Fibroblast of skin of left biceps (primary cell): ENCODE measurements at regions not wholly inside any gene's neighbourhood (a gene's known extent, or its start where the extent isn't known, plus 50 kb on each side); places are given as distances from the start of the nearest gene placed in this dataset.
A peak's percentile ranks its signal among the peaks of the same experiment; 100 is the strongest.

Experiments
- DNase-seq, 2 experiments: peaks; one replicate each; pipeline ENCODE4 v3.0.0-alpha.2; 2013; ENCODE audit warnings: low read depth in 2 of 2

DNA sequence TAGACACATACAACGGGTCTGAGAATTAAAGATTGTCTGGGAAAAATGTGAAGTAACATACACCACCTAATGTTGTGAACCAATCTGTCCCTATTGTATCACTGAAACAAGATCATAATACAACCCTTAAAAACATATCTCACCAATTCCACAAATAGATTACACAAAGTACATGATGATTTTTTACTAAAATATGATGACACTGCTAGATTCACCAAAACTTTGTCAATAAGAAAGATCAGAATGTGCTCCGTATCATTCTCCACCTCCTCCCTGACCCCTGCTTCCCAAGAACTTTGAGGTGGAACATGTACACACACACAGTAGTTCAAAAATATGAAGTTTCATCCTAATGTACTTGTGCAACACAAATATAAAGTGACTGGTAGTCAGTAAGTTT, 862.0 kb downstream of the PCDH18 start:
- DNase-seq = no peak

DNA sequence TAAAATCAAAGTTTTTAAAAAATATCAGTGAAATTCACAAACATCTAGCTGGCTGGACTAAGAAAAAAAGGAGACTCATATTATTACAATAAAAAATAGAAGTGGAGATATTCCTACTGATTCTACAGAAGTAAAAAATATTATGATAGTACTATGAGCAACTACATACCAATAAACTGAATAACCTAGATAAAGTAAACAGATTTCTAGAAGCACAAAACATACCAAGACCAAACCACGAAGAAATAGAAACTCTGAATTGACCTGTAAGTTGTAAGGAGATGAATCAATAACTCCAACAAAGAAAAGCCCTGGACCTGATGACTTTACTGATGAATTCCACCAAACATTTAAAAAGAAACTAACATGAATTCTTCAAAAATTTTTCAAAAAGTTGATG, 867.3 kb downstream of the PCDH18 start:
- DNase-seq = no peak

DNA sequence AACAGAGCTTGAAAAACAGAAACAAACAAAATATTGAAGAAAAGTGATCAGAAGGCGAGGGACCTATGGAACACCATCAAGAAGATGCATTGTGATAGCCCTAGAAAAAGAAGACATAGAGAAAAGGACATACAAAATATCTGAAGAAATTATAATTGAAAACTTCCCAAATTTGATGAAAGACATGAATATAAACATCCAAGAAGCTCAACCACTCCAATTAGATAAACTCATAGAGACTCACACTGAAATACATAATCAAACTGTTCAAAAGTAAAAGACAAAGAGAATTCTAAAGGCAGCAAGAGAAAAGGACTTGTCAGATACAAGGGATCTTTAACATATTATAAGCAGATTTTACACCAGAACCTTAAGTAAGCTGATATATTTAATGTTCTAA, 869.8 kb downstream of the PCDH18 start:
- DNase-seq = no peak

DNA sequence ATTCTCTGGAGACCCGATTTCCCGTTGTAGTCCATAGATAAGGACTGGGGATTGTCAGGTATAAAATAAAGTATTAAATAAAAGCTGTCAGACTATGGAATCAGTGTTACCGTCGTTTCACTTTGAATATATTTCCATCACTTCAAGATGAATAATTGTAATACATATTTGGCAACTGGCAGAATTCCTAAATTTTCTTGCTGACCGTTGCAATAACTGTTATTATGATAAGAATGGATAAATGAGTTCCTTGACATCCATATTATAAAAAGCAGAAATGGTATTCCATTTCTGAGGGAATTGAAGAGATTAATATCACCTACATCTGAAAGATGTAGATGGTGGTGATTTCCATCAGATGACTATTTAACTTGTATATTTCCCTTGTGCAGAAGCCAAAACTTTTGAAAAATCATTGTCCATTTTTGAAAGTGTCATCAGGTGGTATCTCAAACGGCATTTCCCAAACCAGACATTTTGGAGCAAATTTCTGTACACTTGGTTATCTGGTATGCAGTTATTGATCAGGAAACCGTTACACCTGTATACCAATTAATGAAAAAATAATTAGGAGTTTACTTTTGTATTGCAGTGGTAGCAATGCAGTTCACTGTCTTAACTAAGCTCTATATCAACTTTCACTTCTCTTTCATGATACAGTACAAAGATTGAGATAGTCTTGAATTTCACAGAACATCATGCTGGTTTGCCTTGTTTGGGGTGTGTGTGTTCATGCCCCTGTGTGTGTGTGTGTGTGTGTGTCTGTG, 878.5 kb downstream of the PCDH18 start:
- DNase-seq = no peak

DNA sequence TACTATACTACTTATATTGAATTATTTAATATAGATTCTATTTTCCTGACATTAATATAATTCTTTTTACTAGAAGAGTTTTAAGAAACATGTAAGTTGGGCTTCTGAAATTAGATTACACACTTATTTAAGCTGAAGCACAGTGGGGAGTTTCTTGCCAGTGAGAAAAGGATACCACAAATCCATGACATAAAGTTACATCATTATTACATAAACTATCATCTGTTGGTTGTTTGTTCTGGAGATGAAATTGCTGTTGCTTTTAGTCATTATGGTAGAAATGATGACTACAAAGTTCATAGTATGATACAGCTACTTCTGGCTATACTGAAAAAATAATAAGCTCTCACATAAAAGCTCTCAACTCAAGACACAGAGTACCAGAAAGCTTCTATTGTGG, 880.4 kb downstream of the PCDH18 start:
- DNase-seq = no peak

GRCh38 chr4:136651278-136651667, 881.0 kb downstream of the PCDH18 start:
- no peak for DNase-seq

DNA sequence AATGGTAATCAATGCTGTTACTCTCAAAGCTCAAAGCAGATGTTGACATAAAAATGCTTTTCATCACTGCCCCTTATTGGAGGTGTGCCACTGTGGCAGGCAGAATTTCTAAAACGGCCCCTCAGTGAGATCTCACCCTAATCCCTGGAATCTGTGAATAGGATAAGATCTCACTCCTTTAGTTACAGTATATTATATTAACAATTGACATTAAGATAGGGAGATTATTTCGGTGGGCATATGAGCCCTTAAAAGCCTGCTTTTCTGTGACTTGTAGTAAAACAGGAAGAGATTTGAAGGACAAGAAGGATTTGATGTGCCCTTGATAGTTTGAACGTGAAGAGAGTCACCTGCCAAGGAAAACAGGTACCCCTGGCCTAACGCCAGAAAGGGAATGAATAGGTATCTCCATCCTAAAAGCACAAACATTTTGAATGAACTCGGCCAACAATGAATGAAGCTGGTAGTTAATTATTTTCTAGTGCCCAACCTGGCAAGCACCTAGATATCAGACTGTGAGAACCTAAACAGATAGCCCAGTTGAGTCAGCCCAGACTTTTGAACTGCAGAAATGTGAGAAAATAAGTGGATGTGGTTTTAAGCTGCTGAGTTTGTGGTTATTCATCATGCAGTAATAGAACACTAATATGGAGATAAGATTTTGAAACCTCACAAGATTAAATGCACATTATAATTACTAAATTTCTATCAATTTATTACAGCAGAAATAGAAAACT, 881.6 kb downstream of the PCDH18 start:
- DNase-seq = no peak

DNA sequence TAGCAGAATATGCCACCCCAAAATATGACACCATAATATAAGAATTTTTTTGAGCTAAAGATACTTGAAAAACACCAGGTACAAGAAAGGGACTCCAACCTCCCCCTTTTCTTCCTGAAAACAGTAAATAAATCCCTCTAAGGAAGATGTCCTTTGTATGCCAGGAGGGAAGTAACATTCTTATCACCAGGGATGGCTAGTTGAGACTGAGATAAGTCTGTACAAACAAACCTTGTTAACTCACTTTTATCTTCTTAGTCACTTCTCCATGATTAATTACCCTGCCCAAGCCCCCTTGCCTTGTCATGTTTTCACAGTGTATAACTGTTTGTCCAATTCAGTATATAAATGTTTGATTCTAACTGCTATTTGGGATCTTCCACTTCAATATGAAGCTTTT, 888.0 kb downstream of the PCDH18 start:
- DNase-seq = no peak

GRCh38 chr4:136643416-136643815, 888.9 kb downstream of the PCDH18 start:
- DNase-seq = no peak

GRCh38 chr4:136637071-136637777, 895.1 kb downstream of the PCDH18 start:
- DNase-seq = no peak

- DNase-seq = no peak
Observed at GRCh38 chr4:136636155-136636554, 896.1 kb downstream of the PCDH18 start.

DNA sequence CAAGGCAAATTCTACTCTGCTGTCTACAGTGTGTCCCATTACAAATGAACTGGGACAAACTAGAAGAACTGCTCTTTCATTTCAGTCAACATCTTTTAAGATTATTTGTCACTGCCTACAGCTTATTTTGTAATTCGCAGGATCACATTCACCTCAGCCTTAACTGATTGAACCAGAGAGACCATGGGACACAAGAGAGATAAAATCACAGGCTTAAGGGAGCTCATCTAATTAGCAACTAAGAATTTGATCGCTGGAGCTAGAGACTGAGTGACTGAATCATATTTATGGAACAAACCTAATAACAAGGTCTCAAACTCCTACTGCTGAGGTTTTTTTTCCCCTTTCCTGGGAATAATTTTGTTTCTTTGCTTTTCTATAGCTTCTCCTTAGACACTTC, 898.2 kb downstream of the PCDH18 start:
- DNase-seq = no peak

DNA sequence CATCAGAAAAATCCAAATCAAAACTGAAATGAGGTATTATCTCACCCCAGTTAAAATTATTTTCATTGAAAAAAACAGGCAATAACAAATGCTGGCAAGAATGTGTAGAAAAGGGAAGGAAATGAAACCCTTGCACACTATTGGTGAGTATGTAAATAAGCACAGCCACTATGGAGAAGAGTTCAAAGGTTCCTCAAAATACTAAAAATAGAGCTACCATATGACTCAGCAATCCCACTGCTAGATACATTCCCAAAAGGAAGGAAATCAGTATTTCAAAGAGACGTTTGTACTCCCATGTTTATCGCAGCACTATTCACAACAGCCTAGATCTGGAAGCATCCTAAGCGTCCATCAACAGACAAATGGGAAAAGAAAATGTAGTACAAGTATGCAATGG, 932.4 kb downstream of the PCDH18 start:
- no peak for DNase-seq

- no peak for DNase-seq
Observed at GRCh38 chr4:136590440-136590839, 941.9 kb downstream of the PCDH18 start.

GRCh38 chr4:136583567-136583966, 948.7 kb downstream of the PCDH18 start:
- no peak for DNase-seq

DNA sequence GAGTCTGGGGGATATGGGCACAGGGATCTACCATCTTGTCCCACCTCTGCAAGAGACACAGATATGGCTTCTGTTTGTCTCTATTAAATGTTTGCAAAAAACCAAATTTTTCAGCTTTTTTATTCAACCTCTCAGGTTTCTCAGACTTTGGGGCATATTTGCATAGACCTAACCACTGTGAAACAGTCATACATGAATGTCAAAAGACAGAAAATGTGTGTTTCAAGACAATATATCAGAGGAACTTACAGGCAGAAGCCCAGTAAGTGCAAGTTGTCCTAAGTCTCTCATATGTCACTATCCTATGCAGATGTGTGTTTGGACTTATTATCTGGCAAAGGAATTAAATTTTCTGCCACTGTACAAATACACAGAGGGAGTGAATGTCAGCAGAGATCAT, 951.2 kb downstream of the PCDH18 start:
- DNase-seq = no peak

DNA sequence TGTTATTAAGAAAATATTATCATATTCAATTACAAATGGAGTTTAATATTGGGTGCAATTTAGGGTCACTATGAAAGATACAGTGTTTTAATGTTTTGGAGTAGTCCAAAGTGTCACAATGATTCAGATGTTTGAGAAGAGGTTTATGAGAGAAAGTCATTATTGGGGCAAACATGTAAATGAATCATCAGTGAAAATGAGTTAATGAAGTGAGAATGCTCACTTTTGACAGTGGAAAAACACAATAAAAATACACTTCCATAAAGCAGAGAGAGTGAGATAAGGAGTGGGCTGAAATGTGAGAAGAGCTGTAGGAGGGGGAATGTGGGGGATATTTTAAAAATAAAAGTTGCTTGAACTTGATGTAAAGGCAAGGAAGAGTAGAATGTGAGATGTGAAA, 957.1 kb downstream of the PCDH18 start:
- no peak for DNase-seq

GRCh38 chr4:136573460-136573859, 958.8 kb downstream of the PCDH18 start:
- no peak for DNase-seq

DNA sequence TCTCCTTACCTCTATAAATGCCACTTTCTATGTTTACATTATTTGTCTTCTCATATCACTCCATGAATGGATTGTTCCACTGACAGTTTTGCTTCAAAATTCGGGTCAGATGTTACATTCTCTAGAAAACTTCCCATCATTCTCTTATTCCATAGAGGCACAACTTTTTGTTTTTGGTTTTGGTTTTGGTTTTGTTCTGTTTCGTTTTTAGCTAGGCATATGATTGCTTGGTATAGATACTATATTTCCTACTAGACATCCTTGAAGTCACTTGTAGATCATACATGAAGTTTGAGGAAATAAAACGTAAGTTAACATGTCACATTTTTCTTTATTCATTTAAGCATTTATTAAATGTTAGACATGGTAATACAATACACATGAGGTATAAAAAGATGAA, 961.0 kb downstream of the PCDH18 start:
- DNase-seq = no peak

DNA sequence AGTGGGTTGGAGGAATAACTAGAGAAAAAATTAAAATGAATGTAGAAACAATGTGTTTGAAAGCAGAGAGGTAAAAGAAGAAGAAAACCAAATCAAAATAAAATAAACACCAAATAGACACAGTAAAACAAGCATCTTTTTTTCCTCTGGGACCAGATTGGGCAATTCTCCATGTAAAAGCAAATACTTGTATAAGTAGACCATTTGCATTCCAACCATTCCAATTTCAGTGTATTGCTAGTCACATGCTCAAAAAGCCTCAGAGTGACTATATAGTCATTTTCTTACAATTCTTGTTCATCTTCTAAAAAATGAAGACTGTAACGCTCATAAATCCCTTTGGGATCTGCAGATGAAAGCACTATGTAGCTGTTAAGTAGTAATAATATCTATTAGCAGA, 969.5 kb downstream of the PCDH18 start:
- peak; percentile 16 to 31 for DNase-seq

DNA sequence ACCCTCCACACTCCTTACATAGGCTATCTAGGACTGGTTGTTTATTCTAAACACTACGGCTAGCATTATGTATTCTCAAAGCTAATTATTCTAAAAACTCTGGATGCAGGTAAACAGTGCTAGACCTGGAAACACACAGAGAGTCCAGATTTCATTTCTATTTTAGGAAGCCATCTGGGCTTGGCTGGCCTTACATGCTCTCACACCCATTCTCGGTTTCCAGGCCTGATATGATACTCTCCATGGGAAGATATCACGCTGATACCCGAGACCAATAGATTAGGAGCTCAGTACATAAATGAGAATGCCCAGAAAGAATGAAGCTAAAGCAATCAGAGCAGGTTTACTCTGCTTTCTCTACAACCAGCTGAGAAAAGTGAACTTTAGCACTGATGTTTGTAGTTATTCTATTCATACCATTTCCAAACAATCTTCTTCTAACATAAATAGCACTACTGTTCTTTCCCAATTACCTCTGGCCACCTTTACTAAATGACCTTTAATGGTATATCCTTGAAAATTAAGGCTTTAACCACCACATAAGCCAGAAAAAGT, 973.3 kb downstream of the PCDH18 start:
- DNase-seq = no peak

- no peak for DNase-seq
Observed at GRCh38 chr4:136557396-136557795, 974.9 kb downstream of the PCDH18 start.

DNA sequence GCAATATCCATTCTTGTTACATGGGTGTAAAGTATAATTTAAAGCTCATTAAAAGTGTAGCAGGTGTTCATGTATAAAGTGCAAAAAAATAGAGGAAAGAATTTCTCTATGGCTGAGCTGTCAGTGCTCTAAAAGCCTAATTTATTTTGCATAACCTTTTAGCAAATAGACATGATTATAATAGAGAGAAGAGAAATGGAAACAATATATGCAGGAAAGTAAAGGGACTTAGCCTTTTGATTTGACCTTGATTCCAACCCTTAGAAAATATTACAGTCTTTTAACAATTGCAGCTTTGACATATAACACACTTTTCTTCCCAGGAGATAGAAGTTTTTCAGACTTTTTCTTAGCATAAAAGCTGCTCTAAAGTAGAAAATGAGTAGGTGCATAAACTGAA, 978.3 kb downstream of the PCDH18 start:
- DNase-seq = no peak
